Stimulated activated CD8-positive, alpha-beta memory T cell treated with anti-CD3 and anti-CD28 coated beads, Interleukin-15, amount 100 ng/mL, for 24 hours (primary cell): ENCODE measurements at regions not wholly inside any gene's neighbourhood (a gene's known extent, or its start where the extent isn't known, plus 50 kb on each side); places are given as distances from the start of the nearest gene placed in this dataset.
"Not testable (repeated sequence)": the region's sequence is repeated elsewhere in the genome, so short reads cannot be mapped to it uniquely, and the experiment has no call there.

Source experiments
- DNase-seq: peaks from one replicate; pipeline ENCODE4 v3.0.0-alpha.2; 2020; ENCODE audit warnings: low read depth

DNA sequence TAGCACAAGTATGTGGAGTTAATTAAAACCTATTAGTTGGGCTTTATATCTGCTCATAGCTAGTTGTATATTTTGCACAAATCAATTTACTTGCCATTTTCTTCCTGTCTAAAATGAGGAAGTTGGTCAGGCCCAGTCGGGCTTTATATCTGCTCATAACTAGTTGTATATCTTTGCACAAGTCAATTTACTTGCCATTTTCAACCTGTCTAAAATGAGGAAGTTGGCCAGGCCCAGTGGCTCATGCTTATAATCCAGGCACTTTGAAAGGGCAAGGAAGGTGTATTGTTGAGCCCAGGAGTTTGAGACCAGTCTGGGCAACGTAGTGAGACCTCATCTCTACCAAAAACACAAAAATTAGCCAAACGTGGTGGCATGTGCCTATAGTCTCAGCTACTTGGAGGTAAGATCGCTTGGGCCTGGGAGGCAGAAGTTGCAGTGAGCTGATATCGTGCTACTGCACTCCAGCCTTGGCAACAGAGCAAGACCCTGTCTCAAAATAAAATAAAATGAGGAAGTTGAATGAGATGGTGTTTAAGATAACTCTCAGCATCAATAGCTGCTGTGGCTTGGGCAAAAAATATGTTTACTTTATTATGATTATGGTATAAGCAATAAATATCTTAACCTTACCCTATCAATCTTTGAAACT lies 1558.6 kb upstream of the RAG2 start:
- no peak for DNase-seq

- no peak for DNase-seq
These were observed 1557.8 kb upstream of the RAG2 start for GRCh38 chr11:38155856-38156255.

GRCh38 chr11:38153985-38154384 lies 1555.9 kb upstream of the RAG2 start:
- no peak for DNase-seq

- no peak for DNase-seq
These were observed 1545.8 kb upstream of the RAG2 start for GRCh38 chr11:38143852-38144251.

GRCh38 chr11:38138972-38139371 lies 1540.9 kb upstream of the RAG2 start:
- no peak for DNase-seq

DNA sequence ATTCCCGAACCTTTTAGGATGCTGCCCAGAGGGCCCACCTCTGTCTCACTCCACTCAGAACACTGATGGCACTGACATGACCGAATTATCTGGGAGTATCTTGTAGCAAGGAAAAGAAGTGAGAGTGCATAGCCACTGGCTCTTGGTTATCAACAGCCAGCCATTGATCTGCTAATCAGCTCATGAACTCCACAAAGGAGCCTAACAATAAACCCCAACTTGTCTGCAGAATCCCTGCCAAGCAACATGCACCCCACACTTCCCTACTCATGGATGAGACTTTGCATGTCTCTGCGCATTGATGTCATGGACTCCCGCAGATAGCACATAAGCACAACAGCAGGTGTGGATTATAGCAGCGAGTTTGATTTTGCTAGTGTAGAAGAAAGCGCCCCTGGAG lies 1538.9 kb upstream of the RAG2 start:
- DNase-seq, result no peak

DNA sequence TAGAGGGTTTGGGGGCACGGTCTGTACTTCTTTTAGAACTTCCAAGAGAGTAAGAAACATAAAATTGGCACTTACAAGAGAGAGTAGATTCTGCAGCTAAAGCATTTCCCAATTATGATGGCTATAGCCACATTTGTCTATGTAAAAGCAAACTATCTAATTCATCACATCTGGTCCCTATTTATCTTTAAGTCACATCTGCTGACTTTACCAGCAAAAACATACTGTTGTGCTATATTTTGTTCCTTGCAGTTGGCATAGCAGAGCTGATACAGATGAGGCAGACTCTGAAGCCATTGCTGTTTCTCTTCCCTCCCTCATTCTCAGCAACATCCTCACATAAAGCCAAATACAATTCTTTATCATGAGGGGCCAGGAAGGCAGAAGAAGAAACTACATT lies 1533.5 kb upstream of the RAG2 start:
- no peak for DNase-seq

GRCh38 chr11:38130976-38131375 lies 1532.9 kb upstream of the RAG2 start:
- no peak for DNase-seq

DNA sequence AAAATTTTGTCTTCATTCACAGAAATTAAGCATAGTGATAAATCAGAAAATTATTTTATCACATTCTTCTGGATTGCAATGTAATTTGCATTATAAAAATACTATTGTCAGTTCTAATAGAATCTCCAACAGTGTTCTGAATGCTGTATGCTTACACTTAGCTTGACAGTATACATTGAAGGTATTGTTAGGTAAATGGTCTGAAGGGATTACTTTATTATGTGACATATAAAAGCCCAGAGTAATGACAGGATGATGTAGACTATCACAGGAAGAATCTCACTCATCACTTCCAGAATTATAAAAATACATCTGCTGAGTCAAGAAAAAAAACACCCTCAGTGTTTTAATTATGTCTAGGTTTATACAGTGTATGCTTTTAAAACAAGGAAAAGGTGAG lies 1532.5 kb upstream of the RAG2 start:
- no peak for DNase-seq

- DNase-seq, result no peak
These were observed 1525.6 kb upstream of the RAG2 start for GRCh38 chr11:38123673-38124072.

DNA sequence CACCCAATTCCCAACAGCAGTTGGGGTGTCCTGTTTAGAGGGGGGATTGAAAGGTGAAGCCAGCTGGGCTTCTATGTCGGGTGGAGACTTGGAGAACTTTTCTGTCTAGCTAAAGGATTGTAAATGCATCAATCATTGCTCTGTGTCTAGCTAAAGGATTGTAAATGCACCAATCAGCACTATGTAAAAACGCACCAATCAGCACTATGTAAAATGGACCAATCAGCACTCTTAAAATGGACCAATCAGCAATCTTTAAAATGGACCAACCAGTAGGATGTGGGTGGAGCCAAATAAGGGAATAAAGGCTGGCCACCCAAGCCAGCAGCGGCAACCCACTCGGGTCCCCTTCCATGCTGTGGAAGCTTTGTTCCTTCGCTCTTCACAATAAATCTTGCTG lies 1518.6 kb upstream of the RAG2 start:
- not testable (repeated sequence) for DNase-seq

- not testable (repeated sequence) for DNase-seq
These were observed 1517.3 kb upstream of the RAG2 start for GRCh38 chr11:38115381-38115780.

- DNase-seq, result no peak
These were observed 1502.9 kb upstream of the RAG2 start for GRCh38 chr11:38100836-38101462.

GRCh38 chr11:38095268-38095667 lies 1497.2 kb upstream of the RAG2 start:
- DNase-seq, result no peak

- no peak for DNase-seq
These were observed 1491.7 kb upstream of the RAG2 start for GRCh38 chr11:38089726-38090125.

DNA sequence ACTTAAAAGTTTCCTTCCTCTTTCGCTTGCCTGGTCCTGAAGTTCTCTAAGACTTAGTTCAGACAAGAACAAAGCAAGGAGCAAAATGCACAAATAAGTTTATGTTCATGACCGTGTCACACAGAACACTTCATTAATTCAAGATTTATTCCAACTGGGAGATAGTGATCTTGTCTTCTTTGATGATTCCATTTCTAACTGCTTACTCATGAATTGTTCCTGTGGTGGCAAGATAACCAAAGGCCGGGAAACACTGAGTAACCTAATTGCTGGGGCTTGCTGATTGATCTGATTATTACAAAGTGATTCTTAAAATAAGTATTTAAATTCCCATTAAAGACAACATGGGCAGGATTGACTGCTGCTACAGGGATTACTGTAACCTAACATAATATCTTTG lies 1462.9 kb upstream of the RAG2 start:
- no peak for DNase-seq

DNA sequence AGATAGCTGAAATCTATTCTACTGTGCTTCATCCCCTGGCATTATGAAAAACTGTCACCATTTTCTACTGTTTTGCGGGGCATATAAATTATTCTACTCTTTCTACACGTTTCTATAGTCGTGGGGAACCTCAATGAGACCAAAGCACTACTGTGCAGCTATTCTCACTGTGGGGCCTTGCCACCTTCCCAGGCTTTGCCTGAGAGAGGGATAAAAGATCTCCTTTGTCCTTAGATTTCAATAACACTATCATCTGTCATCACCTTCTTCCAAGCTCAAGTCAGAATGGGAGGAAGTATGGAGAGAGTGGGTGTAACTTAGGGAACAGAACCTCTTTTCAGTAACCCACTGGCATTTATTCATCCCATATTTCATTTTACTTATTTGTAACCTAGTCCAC lies 1462.1 kb upstream of the RAG2 start:
- DNase-seq, result no peak

GRCh38 chr11:38046571-38047135 lies 1448.6 kb upstream of the RAG2 start:
- DNase-seq, result no peak

GRCh38 chr11:38043060-38043459 lies 1445.0 kb upstream of the RAG2 start:
- DNase-seq, result no peak

- DNase-seq, result no peak
These were observed 1440.7 kb upstream of the RAG2 start for GRCh38 chr11:38038777-38039176.

GRCh38 chr11:38019072-38019775 lies 1421.2 kb upstream of the RAG2 start:
- DNase-seq, result no peak

DNA sequence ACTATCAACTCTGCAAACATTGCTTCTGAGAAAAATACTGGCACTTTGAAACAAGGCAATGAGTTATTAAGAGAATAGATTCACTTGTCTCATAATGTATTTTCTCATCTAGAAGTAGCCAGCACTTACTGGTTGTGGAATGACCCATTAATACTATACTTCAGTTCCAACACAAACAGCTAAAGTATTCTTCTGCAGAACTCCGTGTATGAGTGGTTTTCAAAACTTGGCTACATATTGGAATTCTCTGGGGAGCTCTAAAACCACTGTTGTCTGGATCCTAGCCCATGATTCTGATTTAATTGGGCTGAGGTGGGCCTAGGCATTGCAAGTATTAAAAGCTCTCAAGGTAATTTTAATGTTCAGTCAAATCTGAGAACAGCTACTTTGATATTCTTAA lies 1416.4 kb upstream of the RAG2 start:
- no peak for DNase-seq

GRCh38 chr11:38013157-38013556 lies 1415.1 kb upstream of the RAG2 start:
- no peak for DNase-seq
